GM12801 (cell line): ENCODE measurements at regions not wholly inside any gene's neighbourhood (a gene's known extent, or its start where the extent isn't known, plus 50 kb on each side); places are given as distances from the start of the nearest gene placed in this dataset.

Source experiments
- TF ChIP-seq, protein P1 (sequence below): IDR thresholded peaks from one replicate; pipeline ENCODE4 v1.5.1; 2011; ENCODE audit warnings: control low read depth; ENCODE audit not compliant: insufficient read length; ENCODE audit errors: extremely low read depth

DNA sequence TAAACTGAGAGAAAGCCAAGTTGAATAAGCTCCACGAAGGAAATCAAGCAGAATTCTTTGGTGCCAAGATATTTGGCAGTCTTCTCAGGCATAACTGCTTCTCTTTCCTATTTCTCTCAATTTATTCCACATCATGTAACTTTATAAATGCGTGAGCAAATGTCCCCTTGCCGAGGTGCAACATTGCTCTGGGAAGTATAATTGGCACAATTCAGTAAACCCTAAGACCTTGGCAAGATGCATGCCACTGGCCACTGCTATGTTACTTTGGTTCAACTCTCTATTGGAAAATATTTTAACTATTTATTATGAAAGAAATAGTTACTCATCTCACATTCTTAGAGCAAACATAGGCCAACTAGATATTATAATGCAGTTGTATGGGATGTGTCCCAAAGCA lies 170.2 kb downstream of the SUCNR1 start:
- TF ChIP-seq, protein P1, sequence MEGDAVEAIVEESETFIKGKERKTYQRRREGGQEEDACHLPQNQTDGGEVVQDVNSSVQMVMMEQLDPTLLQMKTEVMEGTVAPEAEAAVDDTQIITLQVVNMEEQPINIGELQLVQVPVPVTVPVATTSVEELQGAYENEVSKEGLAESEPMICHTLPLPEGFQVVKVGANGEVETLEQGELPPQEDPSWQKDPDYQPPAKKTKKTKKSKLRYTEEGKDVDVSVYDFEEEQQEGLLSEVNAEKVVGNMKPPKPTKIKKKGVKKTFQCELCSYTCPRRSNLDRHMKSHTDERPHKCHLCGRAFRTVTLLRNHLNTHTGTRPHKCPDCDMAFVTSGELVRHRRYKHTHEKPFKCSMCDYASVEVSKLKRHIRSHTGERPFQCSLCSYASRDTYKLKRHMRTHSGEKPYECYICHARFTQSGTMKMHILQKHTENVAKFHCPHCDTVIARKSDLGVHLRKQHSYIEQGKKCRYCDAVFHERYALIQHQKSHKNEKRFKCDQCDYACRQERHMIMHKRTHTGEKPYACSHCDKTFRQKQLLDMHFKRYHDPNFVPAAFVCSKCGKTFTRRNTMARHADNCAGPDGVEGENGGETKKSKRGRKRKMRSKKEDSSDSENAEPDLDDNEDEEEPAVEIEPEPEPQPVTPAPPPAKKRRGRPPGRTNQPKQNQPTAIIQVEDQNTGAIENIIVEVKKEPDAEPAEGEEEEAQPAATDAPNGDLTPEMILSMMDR: no peak

DNA sequence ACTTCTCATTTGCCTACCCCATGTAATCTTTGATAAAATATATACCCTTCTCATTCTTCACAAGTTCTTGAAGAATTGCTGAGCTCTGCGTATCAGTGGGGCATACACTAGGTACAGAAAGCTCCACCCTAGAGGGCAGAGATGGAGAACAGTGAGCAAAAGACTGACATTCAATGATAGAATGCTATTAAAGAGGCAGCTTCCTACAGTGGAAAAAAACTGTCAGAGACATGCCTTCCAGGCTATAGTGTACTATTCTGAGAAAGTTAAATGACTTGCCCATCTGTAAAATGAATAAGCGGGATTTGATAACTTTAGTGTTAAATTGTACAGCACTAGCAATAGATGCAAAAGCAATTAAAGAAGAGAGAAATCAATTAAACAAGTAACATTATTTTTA lies 172.8 kb downstream of the SUCNR1 start:
- TF ChIP-seq, protein P1: no peak

DNA sequence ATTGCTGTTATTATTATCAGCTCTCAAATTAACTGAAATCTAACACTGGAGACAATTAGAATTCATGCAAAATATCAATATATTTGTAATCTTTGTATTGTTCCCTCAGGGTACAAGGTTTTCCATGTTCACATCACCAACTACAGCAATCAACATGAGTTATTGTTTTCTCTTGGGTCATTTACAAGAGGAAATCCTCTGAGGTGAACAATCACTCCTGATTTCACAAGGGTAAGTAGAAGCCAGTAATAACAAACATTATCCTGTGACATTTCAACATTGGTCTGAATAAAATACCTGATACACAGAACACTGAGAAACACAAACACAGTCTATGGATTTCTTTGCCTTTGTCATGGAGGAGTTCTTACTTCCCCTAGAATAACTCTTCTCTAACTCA lies 174.0 kb downstream of the SUCNR1 start:
- TF ChIP-seq, protein P1: no peak

DNA sequence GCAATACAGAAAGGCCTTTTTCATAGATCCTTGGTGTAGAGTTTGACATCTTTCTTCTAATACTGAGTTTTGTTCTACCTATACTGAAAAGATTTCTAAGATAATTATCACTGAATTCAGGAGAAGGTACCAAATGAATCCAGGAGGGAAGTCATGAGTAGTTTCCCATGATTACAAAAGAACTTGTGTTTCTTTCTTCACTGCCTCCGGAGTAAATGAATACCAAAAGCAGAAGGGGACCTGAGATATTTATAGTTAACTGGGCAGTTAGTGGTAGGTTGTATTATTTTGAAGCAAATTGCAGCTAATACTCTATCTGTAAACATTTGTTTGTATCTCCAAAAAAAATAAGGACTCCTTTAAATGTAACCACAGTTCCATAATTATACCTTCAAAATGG lies 175.4 kb downstream of the SUCNR1 start:
- TF ChIP-seq, protein P1: no peak

DNA sequence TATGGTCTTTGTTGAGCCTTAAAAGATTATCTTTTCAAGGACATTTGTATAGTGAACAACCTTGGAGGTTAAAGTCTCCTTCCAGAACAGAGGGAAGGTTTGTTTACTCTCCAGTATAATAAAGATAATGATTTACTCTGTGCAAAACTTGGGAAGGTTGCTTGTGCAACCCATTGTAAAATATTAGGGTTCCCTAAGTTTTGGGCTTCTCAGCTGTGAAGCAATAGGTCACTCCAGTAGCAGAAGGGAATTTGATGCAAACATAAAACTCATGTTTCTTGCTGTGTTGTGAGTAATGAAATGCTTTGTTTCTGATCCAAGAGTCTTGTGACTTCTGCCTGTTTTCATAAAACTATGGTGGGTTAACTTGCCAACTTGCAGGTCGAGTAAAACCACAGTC lies 177.5 kb downstream of the SUCNR1 start:
- TF ChIP-seq, protein P1: no peak

DNA sequence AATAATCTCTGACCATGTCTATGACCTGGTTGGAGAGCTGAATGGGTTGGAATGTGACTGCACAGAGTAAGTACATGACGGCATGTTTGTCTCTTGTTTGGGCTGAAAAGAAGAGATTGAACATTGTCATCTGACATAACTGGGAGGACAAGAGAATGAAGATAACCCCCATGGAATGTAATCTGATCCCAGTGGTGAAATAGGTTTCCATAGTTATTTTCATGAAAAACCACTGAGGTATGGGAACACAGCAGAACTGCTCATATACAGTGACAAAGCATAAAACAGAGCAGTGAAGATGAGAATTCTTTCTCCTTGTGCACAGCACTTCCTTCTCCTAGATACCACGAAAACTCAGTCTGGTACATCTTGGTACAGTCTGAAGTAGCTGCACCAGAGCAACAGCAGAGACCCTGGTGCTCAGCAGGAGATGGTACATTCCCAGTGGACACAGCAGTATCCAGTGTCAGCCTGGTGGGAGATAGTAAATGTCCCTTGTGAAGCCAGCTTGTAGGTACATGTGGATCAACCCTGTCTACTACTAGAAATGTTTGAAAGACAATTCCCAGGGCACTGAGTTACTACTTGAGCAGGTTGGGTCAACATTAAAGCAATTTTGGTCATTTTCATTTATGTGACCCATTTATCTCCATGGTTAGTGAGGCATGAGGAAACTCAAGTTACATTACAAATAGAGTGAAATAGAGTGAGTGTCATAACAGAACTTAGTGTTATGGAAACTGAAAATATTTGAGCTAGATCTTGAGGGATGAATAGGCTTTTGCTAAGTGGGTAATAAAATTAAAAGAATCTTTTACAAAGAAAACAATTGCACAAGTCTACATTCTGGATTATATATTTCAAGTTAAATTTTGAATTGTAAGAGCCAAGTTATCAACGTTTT lies 178.3 kb downstream of the SUCNR1 start:
- TF ChIP-seq, protein P1: no peak

DNA sequence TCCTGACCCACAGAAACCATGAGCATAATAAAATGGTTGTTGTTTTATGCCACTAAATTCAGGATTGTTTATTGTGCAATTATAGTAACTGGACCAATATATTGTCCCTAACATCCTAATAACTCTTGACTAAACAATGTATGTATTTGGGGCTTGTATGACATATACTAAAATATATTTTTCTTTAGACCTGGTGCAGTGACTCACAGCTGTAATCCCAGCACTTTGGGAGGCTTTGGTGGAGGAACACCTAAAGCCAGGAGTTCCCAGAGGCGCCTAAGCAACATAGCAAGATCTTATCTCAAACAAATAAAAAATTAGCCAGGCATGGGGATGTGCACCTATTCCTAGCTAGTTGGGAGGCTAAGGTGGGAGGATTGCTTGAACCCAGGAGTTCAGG lies 180.4 kb downstream of the SUCNR1 start:
- TF ChIP-seq, protein P1: no peak
